K562 (cell line): ENCODE measurements at regions not wholly inside any gene's neighbourhood (a gene's known extent, or its start where the extent isn't known, plus 50 kb on each side); places are given as distances from the start of the nearest gene placed in this dataset.

Source experiments
- ATAC-seq: fragments of 200-7000 bp; cut with Tn5 transposase; 3 replicates; pipeline ENCODE4 v1.9.1; 2020; ENCODE audit warnings: moderate library complexity
- BruUV-seq: library from RNA; stranded (reverse); fragments of 400-500 nt; replicated peaks from 2 replicates; lab custom pipeline; 2021; lab: Mats Ljungman, UMichigan
- CTCF ChIA-PET: fragments of 300-600 bp; formaldehyde crosslinking; extraction: SDS; loops from one replicate; lab custom pipeline; 2021; ENCODE audit warnings: low intra/inter-chr PET ratio; lab: Yijun Ruan, JAX
- POLR2A ChIA-PET: fragments of 300-600, 350-650 bp; sonication (Branson Sonifier 250); formaldehyde crosslinking; extraction: SDS; loops from one replicate; lab custom pipeline; 2021; ENCODE audit warnings: antibody characterized with exemption, inconsistent platforms; lab: Yijun Ruan, JAX
- DNase-seq, 4 experiments: peaks; one replicate each; pipeline versions ENCODE4 v3.0.0 to v3.0.0-alpha.2; 2011 to 2018; ENCODE audit warnings: low spot score in 3 of 4, mixed read lengths in 3 of 4; ENCODE audit errors: extremely low read depth in 1 of 4
- FAIRE-seq: peaks from 2 replicates; lab custom pipeline; 2011; peaks lifted over from hg19 to GRCh38; lab: Jason Lieb, UNC
- H2AFZ ChIP-seq: 2 replicates; pipeline ENCODE4 v1.6.0; 2011; ENCODE audit warnings: low read depth, low read length, control low read depth, inconsistent platforms
- H3K27ac ChIP-seq: fragments of 200-600 bp; 3 replicates; pipeline ENCODE4 v1.8.0; 2011; ENCODE audit warnings: low read depth, mild to moderate bottlenecking, control low read depth, inconsistent platforms, low read length, moderate library complexity, mixed read lengths; ENCODE audit errors: extremely low read depth
- H3K27me3 ChIP-seq, 2 experiments: fragments of 300-600 bp in 1 of 2; 2 replicates in 1 of 2; 3 replicates in 1 of 2; pipeline versions ENCODE4 v1.6.0 to v1.8.0; 2011; ENCODE audit warnings: inconsistent platforms in 2 of 2, low read length in 2 of 2, mild to moderate bottlenecking in 1 of 2, mixed read lengths in 1 of 2, moderate library complexity in 1 of 2; ENCODE audit not compliant: control insufficient read depth in 2 of 2, insufficient read depth in 2 of 2
- H3K36me3 ChIP-seq: fragments of 300-600 bp; 3 replicates; pipeline ENCODE4 v1.8.0; 2011; ENCODE audit warnings: mild to moderate bottlenecking, low read length, inconsistent platforms; ENCODE audit not compliant: control insufficient read depth, insufficient read depth
- H3K4me1 ChIP-seq, 2 experiments: fragments of 200-600 bp in 1 of 2; replicated peaks in 1 of 2; 2 replicates in 1 of 2; 3 replicates in 1 of 2; pipeline versions ENCODE4 v1.5.1 to v1.8.0; 2011; ENCODE audit warnings: inconsistent platforms in 2 of 2, low read length in 2 of 2, mild to moderate bottlenecking in 1 of 2, mixed read lengths in 1 of 2, moderate library complexity in 1 of 2; ENCODE audit not compliant: control insufficient read depth in 2 of 2, insufficient read depth in 2 of 2
- H3K4me2 ChIP-seq: 2 replicates; pipeline ENCODE4 v1.6.1; 2011; ENCODE audit warnings: low read length, control low read depth, inconsistent platforms, mixed read lengths; ENCODE audit not compliant: insufficient read depth
- H3K4me3 ChIP-seq: fragments of 200-600 bp; sonication (generic), shearing (Covaris generic); 2 replicates; pipeline ENCODE4 v1.5.1; 2016; ENCODE audit warnings: control low read depth, inconsistent platforms
- H3K79me2 ChIP-seq: fragments of 200-600 bp; 3 replicates; pipeline ENCODE4 v1.8.0; 2011; ENCODE audit warnings: low read length, inconsistent platforms; ENCODE audit not compliant: control insufficient read depth, insufficient read depth
- H3K9ac ChIP-seq, 2 experiments: 2 replicates each; pipeline versions ENCODE4 v1.6.0 to v1.6.1; 2011; ENCODE audit warnings: low read depth in 2 of 2, low read length in 2 of 2, control low read depth in 1 of 2, inconsistent platforms in 1 of 2, mild to moderate bottlenecking in 1 of 2, mixed read lengths in 1 of 2; ENCODE audit not compliant: insufficient read depth in 1 of 2
- H3K9me1 ChIP-seq: one replicate; pipeline ENCODE4 v1.6.0; 2011; ENCODE audit warnings: inconsistent platforms, mild to moderate bottlenecking, low read length, moderate library complexity; ENCODE audit not compliant: control insufficient read depth, insufficient read depth
- H3K9me3 ChIP-seq: replicated peaks from 2 replicates; pipeline ENCODE4 v1.5.1; 2011; ENCODE audit warnings: low read depth, low read length, inconsistent platforms; ENCODE audit not compliant: control insufficient read depth, insufficient read depth
- H4K20me1 ChIP-seq: replicated peaks from 2 replicates; pipeline ENCODE4 v1.6.1; 2011; ENCODE audit warnings: low read length, inconsistent platforms, mixed read lengths; ENCODE audit not compliant: control insufficient read depth, insufficient read depth
- BACH1 ChIP-seq: fragments of 200-800 bp; sonication (Bioruptor generic); IDR thresholded peaks from 2 replicates; pipeline ENCODE4 v1.6.1; 2016; ENCODE audit warnings: missing genetic modification characterization, missing compliant biosample characterization
- BCL6 ChIP-seq: fragments of 250-450 bp; sonication (Bioruptor Pico); IDR thresholded peaks from 2 replicates; pipeline ENCODE4 v1.4.0; 2020
- CBX1 ChIP-seq: sonication (generic); IDR thresholded peaks from 2 replicates; pipeline ENCODE4 v1.6.1; 2016; ENCODE audit warnings: antibody characterized with exemption, low read depth, mild to moderate bottlenecking
- CBX2 ChIP-seq: fragments of 200-600 bp; sonication (generic); IDR thresholded peaks from one replicate; pipeline ENCODE4 v1.6.1; 2012; ENCODE audit warnings: mild to moderate bottlenecking, low read length, inconsistent platforms; ENCODE audit not compliant: insufficient read depth, poor library complexity, severe bottlenecking
- HBP1 ChIP-seq: fragments of 450-650 bp; formaldehyde crosslinking; IDR thresholded peaks from 2 replicates; pipeline ENCODE4 v1.4.0; 2022; ENCODE audit warnings: missing genetic modification characterization
- HCFC1 ChIP-seq: IDR thresholded peaks from 2 replicates; pipeline ENCODE4 v1.6.1; 2012; ENCODE audit warnings: low read depth, low read length, improper control_type of control experiment
- HNRNPUL1 ChIP-seq: fragments of 200-400 bp; formaldehyde crosslinking; IDR thresholded peaks from 2 replicates; pipeline ENCODE4 v1.6.1; 2017; ENCODE audit warnings: low read length
- MTA1 ChIP-seq: fragments of 450-650 bp; IDR thresholded peaks from 2 replicates; pipeline ENCODE4 v1.6.1; 2017; ENCODE audit warnings: borderline replicate concordance
- NR2F6 ChIP-seq: fragments of 450-650 bp; formaldehyde crosslinking; IDR thresholded peaks from 2 replicates; pipeline ENCODE4 v1.4.0; 2020; ENCODE audit warnings: mild to moderate bottlenecking
- PHF8 ChIP-seq: fragments of 200-600 bp; sonication (generic); IDR thresholded peaks from 2 replicates; pipeline ENCODE4 v1.6.1; 2012; ENCODE audit warnings: mixed run types, mild to moderate bottlenecking, inconsistent platforms, low read length, moderate library complexity, borderline replicate concordance
- SNRNP70 ChIP-seq: fragments of 200-400 bp; formaldehyde crosslinking; optimal IDR thresholded peaks from 2 replicates; pipeline ENCODE3; 2017; ENCODE audit warnings: low read depth, low read length
- ZHX1 ChIP-seq: fragments of 150-350 bp; conservative IDR thresholded peaks from 2 replicates; pipeline ENCODE4 v1.6.1; 2014; ENCODE audit warnings: low read length
- WGBS: fragments of 100-300 bp; shearing (Covaris generic); methylation state at CpG from one replicate; pipeline ENCODE4 v1.1.6; 2016; ENCODE audit warnings: low coverage, mixed read lengths; ENCODE audit not compliant: insufficient coverage; ENCODE audit errors: missing lambda C conversion rate; 5-methylcytosine and 5-hydroxymethylcytosine counted together
- in situ Hi-C: fragments of 300-500 bp; cut with MboI; formaldehyde crosslinking; loops from 4 replicates; pipeline ENCODE4 v1.15.0; 2018; ENCODE audit warnings: inconsistent platforms, mixed read lengths
- intact Hi-C: fragments of 100-400 bp; cut with micrococcal nuclease; formaldehyde crosslinking; loops from 2 replicates; pipeline ENCODE4 v1.14.2; 2022
- TF ChIP-seq, protein P1 (sequence below), 2 experiments: fragments of 150-350 bp in 1 of 2; IDR thresholded peaks; 2 replicates each; pipeline ENCODE4 v1.6.1; 2012 to 2016; ENCODE audit warnings: low read depth in 2 of 2, low read length in 2 of 2, mild to moderate bottlenecking in 1 of 2, moderate library complexity in 1 of 2
- TF ChIP-seq, protein P2 (sequence below): sonication (generic); formaldehyde crosslinking; IDR thresholded peaks from 2 replicates; pipeline ENCODE4 v1.9.0; 2022; ENCODE audit warnings: mild to moderate bottlenecking, missing genetic modification reagents

DNA sequence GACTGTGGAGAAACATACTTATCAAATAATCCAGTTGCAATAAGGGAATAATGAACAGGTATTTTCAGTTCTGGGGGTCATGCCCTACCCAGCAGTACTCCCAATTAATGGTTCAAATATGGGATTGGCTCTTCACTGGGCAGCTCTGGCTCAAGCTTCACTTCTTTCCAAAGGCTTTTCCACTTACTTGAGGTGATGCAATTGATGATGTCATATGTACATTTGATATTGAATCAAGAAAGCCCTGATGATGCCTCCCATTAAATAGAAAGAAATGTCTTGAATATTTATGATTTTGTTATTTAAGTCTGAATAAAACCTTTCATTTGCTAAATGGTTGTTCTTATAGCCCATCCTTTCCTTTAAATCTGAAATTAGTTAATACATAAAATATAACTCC lies 789.9 kb downstream of the USP25 start (continued):
- TF ChIP-seq SNRNP70 (no peak), MTA1 (no peak), PHF8 (no peak)
- TF ChIP-seq, protein P1, sequence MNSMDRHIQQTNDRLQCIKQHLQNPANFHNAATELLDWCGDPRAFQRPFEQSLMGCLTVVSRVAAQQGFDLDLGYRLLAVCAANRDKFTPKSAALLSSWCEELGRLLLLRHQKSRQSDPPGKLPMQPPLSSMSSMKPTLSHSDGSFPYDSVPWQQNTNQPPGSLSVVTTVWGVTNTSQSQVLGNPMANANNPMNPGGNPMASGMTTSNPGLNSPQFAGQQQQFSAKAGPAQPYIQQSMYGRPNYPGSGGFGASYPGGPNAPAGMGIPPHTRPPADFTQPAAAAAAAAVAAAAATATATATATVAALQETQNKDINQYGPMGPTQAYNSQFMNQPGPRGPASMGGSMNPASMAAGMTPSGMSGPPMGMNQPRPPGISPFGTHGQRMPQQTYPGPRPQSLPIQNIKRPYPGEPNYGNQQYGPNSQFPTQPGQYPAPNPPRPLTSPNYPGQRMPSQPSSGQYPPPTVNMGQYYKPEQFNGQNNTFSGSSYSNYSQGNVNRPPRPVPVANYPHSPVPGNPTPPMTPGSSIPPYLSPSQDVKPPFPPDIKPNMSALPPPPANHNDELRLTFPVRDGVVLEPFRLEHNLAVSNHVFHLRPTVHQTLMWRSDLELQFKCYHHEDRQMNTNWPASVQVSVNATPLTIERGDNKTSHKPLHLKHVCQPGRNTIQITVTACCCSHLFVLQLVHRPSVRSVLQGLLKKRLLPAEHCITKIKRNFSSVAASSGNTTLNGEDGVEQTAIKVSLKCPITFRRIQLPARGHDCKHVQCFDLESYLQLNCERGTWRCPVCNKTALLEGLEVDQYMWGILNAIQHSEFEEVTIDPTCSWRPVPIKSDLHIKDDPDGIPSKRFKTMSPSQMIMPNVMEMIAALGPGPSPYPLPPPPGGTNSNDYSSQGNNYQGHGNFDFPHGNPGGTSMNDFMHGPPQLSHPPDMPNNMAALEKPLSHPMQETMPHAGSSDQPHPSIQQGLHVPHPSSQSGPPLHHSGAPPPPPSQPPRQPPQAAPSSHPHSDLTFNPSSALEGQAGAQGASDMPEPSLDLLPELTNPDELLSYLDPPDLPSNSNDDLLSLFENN (IDR thresholded peaks at IDR 0.05; ENCODE audit: low read depth in 2 of 2, low read length in 2 of 2), result no peak

- H3K4me2 ChIP-seq, result no peak overlapping the region
- H3K4me1 ChIP-seq, result no peaks in the 10 kb centered on the region
- H3K4me3 ChIP-seq, result no peak overlapping the region
- H3K9me3 ChIP-seq, result no peaks in the 10 kb centered on the region; the same call in 1 of the 2 replicates
- H3K9me1 ChIP-seq, result no peaks in the 10 kb centered on the region
- no peak overlapping the region for H3K9ac ChIP-seq
- intact Hi-C loops (no loop called here), in situ Hi-C loops (no loop called here)
- BruUV-seq, result no TSS peak
- no peaks in the 10 kb centered on the region for H4K20me1 ChIP-seq
- no peak for TF ChIP-seq CBX1
- TF ChIP-seq NR2F6 (CRISPR knock-in tag), result no peak
- no peak for TF ChIP-seq ZHX1
- no peak for TF ChIP-seq BCL6 (CRISPR knock-in tag)
- no peak for TF ChIP-seq HBP1 (CRISPR knock-in tag)
- TF ChIP-seq, protein P2, sequence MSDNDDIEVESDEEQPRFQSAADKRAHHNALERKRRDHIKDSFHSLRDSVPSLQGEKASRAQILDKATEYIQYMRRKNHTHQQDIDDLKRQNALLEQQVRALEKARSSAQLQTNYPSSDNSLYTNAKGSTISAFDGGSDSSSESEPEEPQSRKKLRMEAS, result no peak
- TF ChIP-seq HCFC1, result no peak
- TF ChIP-seq CBX2, result no peak
- no peak for TF ChIP-seq HNRNPUL1
- TF ChIP-seq BACH1, result no peak
- CTCF ChIA-PET, result no interaction called here
- H3K36me3 ChIP-seq, result no peaks in the 10 kb centered on the region
- no peaks in the 10 kb centered on the region for H3K79me2 ChIP-seq
- POLR2A ChIA-PET, result no interaction called here
- DNase-seq (no peak), ATAC-seq (no peak), FAIRE-seq (no peak)
- H3K27ac ChIP-seq, result no peak overlapping the region
- H3K27me3 ChIP-seq, result no peaks in the 10 kb centered on the region
- H2AFZ ChIP-seq, result no peak overlapping the region
- WGBS, result 5% methylated on average over 2 of the region's 2 CpGs
These were observed 792.8 kb downstream of the USP25 start for GRCh38 chr21:16522548-16522947.
